GM12865 (cell line): ENCODE measurements at regions not wholly inside any gene's neighbourhood (a gene's known extent, or its start where the extent isn't known, plus 50 kb on each side); places are given as distances from the start of the nearest gene placed in this dataset.
"Not testable (repeated sequence)": the region's sequence is repeated elsewhere in the genome, so short reads cannot be mapped to it uniquely, and the experiment has no call there.

Experiments used
- DNase-seq: peaks from one replicate; pipeline ENCODE4 v3.0.0; 2010; ENCODE audit warnings: low read depth
- H3K4me3 ChIP-seq: 2 replicates; pipeline ENCODE4 v1.5.1; 2011; ENCODE audit warnings: mild to moderate bottlenecking, low read depth, low read length, control low read depth
- TF ChIP-seq, protein P1 (sequence below): IDR thresholded peaks from 2 replicates; pipeline ENCODE4 v1.5.1; 2011; ENCODE audit warnings: low read length, control low read depth, low read depth, inconsistent platforms; ENCODE audit not compliant: insufficient read depth; ENCODE audit errors: missing control alignments

DNA sequence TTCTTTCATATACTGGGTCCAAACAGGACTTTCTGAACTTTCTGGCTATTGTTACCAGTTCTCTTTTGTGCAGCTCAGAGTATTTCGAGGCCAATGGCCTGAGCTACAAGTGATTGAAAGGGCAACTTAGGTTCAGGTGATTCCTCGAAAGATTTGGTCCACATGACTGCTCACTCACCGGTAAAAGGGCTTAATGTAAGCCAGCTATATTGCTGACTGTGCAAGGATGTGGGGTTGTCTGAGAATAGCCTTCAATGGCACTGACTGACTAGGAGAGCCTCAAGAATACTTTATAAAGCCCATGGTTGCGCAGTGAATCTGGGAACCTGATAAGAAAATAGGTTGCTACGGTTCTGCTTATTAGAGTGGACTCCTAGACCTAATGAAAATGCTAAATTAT is 269.0 kb downstream of the SEC16B start:
- TF ChIP-seq, protein P1, sequence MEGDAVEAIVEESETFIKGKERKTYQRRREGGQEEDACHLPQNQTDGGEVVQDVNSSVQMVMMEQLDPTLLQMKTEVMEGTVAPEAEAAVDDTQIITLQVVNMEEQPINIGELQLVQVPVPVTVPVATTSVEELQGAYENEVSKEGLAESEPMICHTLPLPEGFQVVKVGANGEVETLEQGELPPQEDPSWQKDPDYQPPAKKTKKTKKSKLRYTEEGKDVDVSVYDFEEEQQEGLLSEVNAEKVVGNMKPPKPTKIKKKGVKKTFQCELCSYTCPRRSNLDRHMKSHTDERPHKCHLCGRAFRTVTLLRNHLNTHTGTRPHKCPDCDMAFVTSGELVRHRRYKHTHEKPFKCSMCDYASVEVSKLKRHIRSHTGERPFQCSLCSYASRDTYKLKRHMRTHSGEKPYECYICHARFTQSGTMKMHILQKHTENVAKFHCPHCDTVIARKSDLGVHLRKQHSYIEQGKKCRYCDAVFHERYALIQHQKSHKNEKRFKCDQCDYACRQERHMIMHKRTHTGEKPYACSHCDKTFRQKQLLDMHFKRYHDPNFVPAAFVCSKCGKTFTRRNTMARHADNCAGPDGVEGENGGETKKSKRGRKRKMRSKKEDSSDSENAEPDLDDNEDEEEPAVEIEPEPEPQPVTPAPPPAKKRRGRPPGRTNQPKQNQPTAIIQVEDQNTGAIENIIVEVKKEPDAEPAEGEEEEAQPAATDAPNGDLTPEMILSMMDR: no peak
- no peak for DNase-seq
- H3K4me3 ChIP-seq: no peak overlapping the region

DNA sequence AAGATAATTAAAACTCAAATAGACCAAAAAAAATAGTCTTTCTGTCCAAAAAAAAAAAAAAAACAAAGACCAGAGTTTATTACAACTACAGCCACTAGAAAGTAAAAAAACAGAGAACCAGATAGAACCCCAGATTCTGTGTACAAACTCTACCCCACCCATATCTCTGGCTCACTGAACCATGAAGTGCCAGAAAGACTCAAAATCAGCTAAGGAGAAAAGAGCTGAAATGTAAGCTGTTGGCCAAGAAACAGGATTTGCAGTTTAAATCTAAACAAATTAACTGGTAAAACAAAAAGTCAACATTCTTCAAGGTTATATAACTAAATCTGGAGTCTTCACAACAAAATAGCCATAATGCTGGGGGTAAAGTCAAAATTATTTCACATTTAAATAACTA is 278.9 kb downstream of the SEC16B start:
- TF ChIP-seq, protein P1: no peak
- H3K4me3 ChIP-seq: no peak overlapping the region
- no peak for DNase-seq

DNA sequence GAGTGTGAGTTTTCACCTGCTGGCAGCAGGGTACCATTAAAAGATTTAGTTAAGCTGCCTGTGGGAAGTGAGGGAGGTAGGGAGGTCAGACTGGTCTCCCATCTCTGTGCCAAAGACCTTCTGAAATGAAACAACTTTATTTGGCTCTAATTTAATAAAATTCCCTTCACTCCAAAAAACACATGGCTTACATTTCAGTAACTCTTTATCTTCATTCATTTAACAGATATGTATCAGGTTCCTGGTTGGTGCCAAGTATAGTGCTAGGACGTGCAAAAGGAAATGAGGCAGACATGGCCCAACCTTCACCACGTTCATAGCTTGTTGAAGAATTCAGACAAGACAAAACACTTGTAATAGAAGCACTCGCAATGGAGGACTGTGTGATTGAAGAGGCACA is 282.3 kb downstream of the SEC16B start:
- H3K4me3 ChIP-seq: no peak overlapping the region
- TF ChIP-seq, protein P1: no peak
- no peak for DNase-seq

DNA sequence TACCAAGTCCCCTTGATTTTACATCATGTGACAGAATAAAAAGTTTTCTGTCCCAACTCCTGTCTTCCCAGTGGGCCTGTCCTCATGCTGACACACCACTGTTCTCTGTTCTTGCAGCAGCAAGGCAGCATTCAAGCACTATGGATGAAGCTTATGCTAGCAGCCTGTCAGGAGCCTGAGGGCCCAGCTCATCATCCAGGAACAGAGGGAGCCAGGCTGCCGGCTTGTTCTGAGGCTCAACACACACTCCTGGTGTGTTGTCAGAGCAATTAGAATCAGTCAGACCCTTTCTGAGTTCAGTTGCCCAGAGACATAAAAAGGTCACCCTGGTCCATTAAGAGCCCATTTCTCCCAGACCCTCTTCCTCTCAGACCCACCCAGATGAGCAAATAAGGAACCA is 282.9 kb downstream of the SEC16B start:
- no peak overlapping the region for H3K4me3 ChIP-seq
- DNase-seq: no peak
- TF ChIP-seq, protein P1: no peak

DNA sequence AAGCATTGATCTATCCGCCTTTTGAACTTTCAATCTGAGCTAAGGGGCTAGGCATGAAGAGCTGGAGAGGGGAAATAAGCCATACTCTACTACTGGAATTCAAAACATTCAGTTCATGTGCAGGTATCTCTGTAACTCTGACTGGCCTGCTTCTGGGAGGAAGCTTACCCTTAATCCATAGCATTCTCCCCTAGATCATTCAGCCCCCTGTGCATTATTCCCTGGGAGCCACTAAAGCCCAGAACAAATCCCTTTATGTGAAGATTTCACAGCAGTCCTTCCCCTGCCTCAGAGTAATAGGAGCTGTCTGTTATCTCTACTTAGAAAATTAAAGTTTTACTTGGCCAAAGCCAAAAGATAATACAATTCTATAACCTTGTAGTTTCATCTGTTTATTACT is 300.7 kb downstream of the SEC16B start:
- no peak overlapping the region for H3K4me3 ChIP-seq
- TF ChIP-seq, protein P1: no peak
- no peak for DNase-seq

DNA sequence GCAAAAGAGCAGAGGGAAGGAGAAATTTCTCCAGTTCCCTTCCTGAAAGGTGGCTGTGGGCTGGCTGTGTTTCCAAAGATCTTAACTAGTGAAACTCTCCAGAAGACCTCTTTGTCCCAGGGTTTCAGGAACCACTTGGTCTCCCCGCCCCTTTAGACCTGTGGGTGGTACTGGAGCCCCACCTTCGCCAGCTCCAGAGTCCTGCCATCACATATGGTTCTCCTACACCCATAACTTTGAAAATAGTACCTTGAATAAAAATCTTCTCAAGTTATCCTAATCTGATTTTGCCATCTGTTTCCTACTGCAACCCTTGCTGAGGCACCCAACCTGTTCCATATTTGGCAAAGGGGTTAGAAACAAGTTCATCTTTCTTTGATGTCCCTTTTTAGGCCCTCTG is 303.9 kb downstream of the SEC16B start:
- no peak overlapping the region for H3K4me3 ChIP-seq
- DNase-seq: no peak
- TF ChIP-seq, protein P1: no peak

DNA sequence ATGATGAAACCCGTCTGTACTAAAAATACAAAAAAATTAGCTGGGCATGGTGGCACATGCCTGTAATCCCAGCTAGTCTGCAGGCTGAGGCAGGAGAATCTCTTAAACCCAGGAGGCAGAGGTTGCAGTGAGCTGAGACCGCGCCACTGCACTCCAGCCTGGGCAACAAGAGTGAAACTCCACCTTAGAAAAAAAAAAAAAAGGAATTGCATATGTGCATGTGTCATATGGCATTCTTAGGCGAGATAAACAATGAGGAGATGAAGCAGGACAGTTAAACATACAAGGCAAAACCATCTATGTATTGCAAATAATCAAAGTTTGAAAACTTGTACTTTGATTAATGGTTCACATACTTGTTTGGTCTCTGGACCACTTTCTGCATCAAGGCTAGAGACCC is 305.1 kb downstream of the SEC16B start:
- not testable (repeated sequence) for DNase-seq, H3K4me3 ChIP-seq

DNA sequence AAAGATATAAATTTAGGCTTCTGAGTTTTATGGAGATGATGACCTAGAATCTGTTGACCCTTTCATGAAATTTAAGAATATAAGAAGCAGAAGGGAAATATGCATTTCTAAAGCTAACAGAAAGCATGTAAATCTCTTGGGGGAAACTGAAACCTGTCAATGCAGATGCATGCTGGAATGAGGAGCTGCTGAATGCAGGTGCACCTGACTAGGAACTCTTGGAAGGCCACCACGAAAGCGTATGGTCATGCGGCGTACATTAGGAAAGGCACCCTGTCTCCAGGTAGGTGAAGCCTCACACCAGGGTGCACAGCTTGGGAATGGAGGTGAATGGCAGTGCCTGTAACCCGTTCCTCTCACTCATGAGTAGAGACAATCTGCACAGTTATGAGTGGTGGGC is 309.7 kb downstream of the SEC16B start:
- TF ChIP-seq, protein P1: no peak
- no peak overlapping the region for H3K4me3 ChIP-seq
- DNase-seq: no peak
